ENCODE measurements at regions not wholly inside any gene's neighbourhood (a gene's known extent, or its start where the extent isn't known, plus 50 kb on each side); places are given as distances from the start of the nearest gene placed in this dataset.

DNA sequence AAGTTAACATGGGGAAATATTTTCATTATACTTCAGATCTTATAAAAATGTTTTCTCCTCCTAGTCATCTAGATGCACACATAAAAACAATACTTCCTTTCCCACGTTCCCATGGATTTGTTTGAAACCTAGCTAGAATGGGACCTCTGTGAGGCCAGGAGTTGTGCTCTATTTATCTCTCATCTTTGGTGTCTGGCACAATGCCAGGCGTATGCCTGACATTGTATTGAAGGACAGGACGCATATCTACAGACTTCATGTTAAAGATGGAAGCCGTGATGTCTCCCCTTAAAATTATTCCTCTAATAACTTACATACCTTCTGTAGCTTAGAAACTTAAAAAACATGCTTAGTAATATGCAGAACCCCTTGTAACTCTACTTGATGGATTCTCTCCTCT lies 394.5 kb upstream of the FAT1 start:
- Histone ChIP-seq H3K27me3 (no peaks in the 10 kb centered on the region), H3K4me3 (no peak overlapping the region), H3K4me1 (no peaks in the 10 kb centered on the region), H3K36me3 (no peaks in the 10 kb centered on the region), H3K27ac (no peak overlapping the region), H3K9me3 (no peaks in the 10 kb centered on the region)
- no peak for ATAC-seq
- 75 to 81% methylated on average over 4 of the region's 4 CpGs for WGBS, 2 donors (ENCODE audit: low coverage in 1 of 2)
- TF ChIP-seq POLR2AphosphoS5 (IDR thresholded peaks at IDR 0.05) (no peak), EP300 (IDR thresholded peaks at IDR 0.05) (no peak), POLR2A (IDR thresholded peaks at IDR 0.05) (no peak)
- TF ChIP-seq, protein P1, sequence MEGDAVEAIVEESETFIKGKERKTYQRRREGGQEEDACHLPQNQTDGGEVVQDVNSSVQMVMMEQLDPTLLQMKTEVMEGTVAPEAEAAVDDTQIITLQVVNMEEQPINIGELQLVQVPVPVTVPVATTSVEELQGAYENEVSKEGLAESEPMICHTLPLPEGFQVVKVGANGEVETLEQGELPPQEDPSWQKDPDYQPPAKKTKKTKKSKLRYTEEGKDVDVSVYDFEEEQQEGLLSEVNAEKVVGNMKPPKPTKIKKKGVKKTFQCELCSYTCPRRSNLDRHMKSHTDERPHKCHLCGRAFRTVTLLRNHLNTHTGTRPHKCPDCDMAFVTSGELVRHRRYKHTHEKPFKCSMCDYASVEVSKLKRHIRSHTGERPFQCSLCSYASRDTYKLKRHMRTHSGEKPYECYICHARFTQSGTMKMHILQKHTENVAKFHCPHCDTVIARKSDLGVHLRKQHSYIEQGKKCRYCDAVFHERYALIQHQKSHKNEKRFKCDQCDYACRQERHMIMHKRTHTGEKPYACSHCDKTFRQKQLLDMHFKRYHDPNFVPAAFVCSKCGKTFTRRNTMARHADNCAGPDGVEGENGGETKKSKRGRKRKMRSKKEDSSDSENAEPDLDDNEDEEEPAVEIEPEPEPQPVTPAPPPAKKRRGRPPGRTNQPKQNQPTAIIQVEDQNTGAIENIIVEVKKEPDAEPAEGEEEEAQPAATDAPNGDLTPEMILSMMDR (IDR thresholded peaks at IDR 0.05), result no peak

DNA sequence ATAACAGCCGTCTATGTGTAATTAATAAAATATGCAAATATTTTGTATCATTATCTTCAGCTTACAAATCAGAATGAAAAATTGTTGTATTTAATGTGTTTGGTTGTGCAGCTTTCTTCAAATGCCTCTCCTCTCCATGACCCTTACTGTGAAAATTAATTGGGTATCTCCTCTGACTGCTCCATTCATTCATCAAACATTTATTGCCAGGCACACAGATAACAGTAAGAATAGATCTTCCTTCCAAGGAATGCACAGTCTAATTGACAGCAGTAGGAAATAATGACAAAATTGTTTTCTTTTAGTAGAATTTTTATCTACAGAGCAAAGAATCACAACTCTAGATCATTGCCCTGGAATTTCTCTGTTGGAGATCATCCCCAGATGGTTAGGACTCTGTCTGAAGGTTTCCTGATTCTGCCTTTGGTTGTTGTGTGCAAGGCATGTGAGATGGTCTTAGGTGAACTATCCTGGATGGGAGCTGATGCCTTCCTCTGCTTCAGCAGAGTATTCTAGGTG lies 395.0 kb upstream of the FAT1 start:
- TF ChIP-seq EP300 (IDR thresholded peaks at IDR 0.05), result no peak
- TF ChIP-seq, protein P1 (IDR thresholded peaks at IDR 0.05), result no peak
- no peak for TF ChIP-seq POLR2AphosphoS5 (IDR thresholded peaks at IDR 0.05)
- no peak for TF ChIP-seq POLR2A (IDR thresholded peaks at IDR 0.05)
- WGBS, 2 donors (ENCODE audit: low coverage in 1 of 2), result 67 to 89% methylated on average over 1 of the region's 1 CpG
- H3K9me3 ChIP-seq, result no peaks in the 10 kb centered on the region
- ATAC-seq, result no peak
- no peaks in the 10 kb centered on the region for H3K36me3 ChIP-seq
- H3K4me3 ChIP-seq, result no peak overlapping the region
- H3K4me1 ChIP-seq, result no peaks in the 10 kb centered on the region
- H3K27ac ChIP-seq, result no peak overlapping the region
- H3K27me3 ChIP-seq, result no peaks in the 10 kb centered on the region

DNA sequence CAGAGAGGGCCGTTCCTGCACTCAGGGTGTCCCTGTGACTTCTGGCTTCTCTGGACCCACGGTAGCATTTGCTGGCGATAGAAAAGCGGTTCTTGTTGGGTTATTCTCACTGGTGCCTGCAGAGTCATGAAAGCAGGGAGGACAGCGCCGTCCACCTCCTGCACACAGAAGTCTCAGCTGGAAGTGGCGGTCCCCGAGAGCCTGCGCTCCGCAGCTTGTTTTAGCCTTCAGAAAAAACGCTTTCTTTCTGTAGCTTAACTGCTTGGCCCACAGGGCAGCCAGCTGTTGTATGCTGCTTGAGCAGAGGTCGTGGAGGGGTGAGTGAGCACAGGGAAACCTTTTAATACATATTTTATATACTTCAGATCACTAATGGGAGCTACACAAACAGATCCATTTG lies 400.7 kb upstream of the FAT1 start:
- H3K9me3 ChIP-seq, result no peaks in the 10 kb centered on the region
- no peak overlapping the region for H3K4me3 ChIP-seq
- no peak for ATAC-seq
- no peaks in the 10 kb centered on the region for H3K27me3 ChIP-seq
- H3K27ac ChIP-seq, result no peak overlapping the region
- 50% methylated on average over 1 of the region's 12 CpGs; no CpG with 5 or more reads in 1 of the 2 donors for WGBS, 2 donors (ENCODE audit: low coverage in 1 of 2)
- no peaks in the 10 kb centered on the region for H3K36me3 ChIP-seq
- TF ChIP-seq POLR2A (IDR thresholded peaks at IDR 0.05), result no peak
- TF ChIP-seq EP300 (IDR thresholded peaks at IDR 0.05), result no peak
- TF ChIP-seq, protein P1 (IDR thresholded peaks at IDR 0.05), result no peak
- no peak for TF ChIP-seq POLR2AphosphoS5 (IDR thresholded peaks at IDR 0.05)
- no peaks in the 10 kb centered on the region for H3K4me1 ChIP-seq

DNA sequence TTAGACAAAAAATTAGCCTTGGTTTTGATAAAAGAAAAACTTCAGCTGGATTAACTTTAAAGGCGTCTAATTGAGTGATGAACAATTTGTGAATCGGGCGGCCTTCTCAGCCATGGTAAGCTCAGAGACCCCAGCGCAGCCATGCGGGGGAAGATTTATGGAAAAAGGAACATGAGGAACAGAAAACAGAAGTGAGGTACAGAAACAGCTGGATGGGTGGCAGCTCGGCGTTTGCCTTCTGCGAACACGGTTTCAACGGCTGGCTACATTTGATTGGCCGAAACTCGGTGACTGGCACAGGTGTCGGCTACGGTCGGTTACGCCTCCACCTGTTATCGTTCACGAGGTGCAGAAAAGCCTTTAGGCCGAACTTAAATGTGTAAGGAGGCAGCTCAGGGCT lies 401.4 kb upstream of the FAT1 start:
- WGBS, 2 donors (ENCODE audit: low coverage in 1 of 2), result 96% methylated on average over 8 to 19 of the region's 19 CpGs
- H3K9me3 ChIP-seq, result no peaks in the 10 kb centered on the region
- no peaks in the 10 kb centered on the region for H3K4me1 ChIP-seq
- no peaks in the 10 kb centered on the region for H3K27me3 ChIP-seq
- TF ChIP-seq POLR2A (IDR thresholded peaks at IDR 0.05), result no peak
- TF ChIP-seq, protein P1 (IDR thresholded peaks at IDR 0.05), result no peak
- ATAC-seq, result no peak
- no peak overlapping the region for H3K27ac ChIP-seq
- no peak overlapping the region for H3K4me3 ChIP-seq
- no peaks in the 10 kb centered on the region for H3K36me3 ChIP-seq

DNA sequence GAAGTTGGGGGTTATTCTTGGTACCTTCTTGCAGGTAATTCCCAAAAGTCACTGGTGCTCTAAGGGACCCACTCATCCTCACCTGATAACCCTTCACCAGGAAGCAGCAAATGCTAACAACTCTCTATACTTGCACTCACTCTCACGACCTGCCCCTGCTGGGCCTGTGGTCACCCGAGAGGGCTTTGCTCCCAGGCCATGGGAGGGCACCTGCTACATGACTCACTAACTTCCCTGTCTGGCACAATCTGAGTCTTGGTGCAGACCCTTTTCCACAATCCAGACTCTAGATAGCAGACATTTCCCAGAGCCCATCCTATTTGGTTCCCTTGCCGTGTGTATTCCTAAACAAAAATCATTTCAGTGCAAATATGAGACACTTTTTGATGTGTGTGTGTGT lies 403.8 kb upstream of the FAT1 start:
- Histone ChIP-seq H3K27me3 (no peaks in the 10 kb centered on the region), H3K9me3 (no peaks in the 10 kb centered on the region), H3K4me3 (no peak overlapping the region), H3K36me3 (no peaks in the 10 kb centered on the region), H3K4me1 (no peaks in the 10 kb centered on the region), H3K27ac (no peak overlapping the region)
- ATAC-seq, result no peak
- TF ChIP-seq EP300 (IDR thresholded peaks at IDR 0.05) (no peak), POLR2A (IDR thresholded peaks at IDR 0.05) (no peak), POLR2AphosphoS5 (IDR thresholded peaks at IDR 0.05) (no peak)
- TF ChIP-seq, protein P1 (IDR thresholded peaks at IDR 0.05), result no peak
- 90 to 100% methylated on average over 2 of the region's 3 CpGs for WGBS, 2 donors (ENCODE audit: low coverage in 1 of 2)

All from gastroesophageal sphincter (tissue), 4 donors.